ENCODE measurements at regions not wholly inside any gene's neighbourhood (a gene's known extent, or its start where the extent isn't known, plus 50 kb on each side); places are given as distances from the start of the nearest gene placed in this dataset.

DNA sequence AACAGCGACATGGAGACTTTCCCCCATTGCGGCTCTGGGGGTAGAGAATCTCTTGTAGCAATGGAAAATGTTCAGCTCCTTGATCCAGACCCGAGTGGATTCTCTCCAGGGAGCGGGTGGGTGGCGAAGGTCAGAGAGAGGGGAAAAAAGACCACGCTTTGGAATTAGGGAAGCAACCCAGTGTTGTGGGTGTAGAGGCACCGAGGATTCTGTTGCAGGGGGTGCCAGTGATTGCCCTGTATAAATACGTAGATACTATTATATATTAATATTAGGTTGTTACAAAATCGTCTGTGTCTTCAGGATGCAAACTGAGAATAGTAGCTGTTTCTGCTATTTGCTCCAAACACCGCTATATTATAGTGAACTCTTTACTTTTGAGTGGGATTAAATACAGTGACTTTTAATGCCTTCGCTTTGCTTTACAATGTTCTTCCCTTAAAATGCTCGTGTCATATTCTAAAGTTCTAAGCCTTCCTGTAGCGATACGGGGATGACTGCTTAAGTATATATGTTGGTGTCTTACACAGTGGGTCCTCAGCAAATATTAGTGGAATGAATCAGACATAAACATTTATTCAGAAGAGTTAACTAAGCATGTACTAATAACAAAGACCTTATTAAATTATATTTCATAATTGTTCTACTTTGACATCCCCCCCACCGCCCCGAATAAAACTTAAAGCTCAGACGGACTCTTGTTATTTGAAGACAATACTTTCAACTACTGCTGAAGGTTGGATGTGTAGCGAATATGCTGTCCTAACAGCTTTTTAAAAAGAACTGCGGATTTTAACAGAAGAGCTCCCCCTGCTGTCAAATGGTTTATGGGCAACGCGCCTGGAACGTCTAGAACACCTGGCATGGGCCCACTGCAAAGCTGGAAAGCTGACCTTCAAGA, 136.4 kb upstream of the KRAS start (continued):
- TF ChIP-seq ZNF10 (tag by site-specific recombination; IDR thresholded peaks at IDR 0.05) (peak; percentile 67; the same call in 1 of the 2 replicates), ZNF416 (tag by site-specific recombination; IDR thresholded peaks at IDR 0.05) (no peak), ZNF311 (tag by site-specific recombination; IDR thresholded peaks at IDR 0.05; ENCODE audit: borderline replicate concordance) (no peak), BCL11A (tag by site-specific recombination; IDR thresholded peaks at IDR 0.05; ENCODE audit: low read depth) (no peak), FEZF1 (tag by site-specific recombination; IDR thresholded peaks at IDR 0.05) (no peak), ZNF239 (tag by site-specific recombination; IDR thresholded peaks at IDR 0.05) (no peak), ZNF404 (tag by site-specific recombination; IDR thresholded peaks at IDR 0.05) (no peak), ZFHX2 (tag by site-specific recombination; conservative IDR thresholded peaks at IDR 0.05) (no peak), PRDM1 (tag by site-specific recombination; IDR thresholded peaks at IDR 0.05) (no peak; the same call in 1 of the 2 replicates), SP7 (tag by site-specific recombination; IDR thresholded peaks at IDR 0.05) (peak; percentile 23; the same call in 1 of the 2 replicates), ZNF548 (tag by site-specific recombination; IDR thresholded peaks at IDR 0.05) (no peak), ZNF221 (tag by site-specific recombination; IDR thresholded peaks at IDR 0.05; ENCODE audit: borderline replicate concordance) (no peak), SCRT2 (tag by site-specific recombination; IDR thresholded peaks at IDR 0.05) (no peak), HOXD13 (CRISPR knock-in tag; IDR thresholded peaks at IDR 0.05; ENCODE audit: borderline replicate concordance) (no peak), ZNF654 (tag by site-specific recombination; IDR thresholded peaks at IDR 0.05; ENCODE audit: low read depth) (peak; percentile 96), ZNF23 (tag by site-specific recombination; IDR thresholded peaks at IDR 0.05; ENCODE audit: borderline replicate concordance) (no peak), GFI1B (tag by site-specific recombination; IDR thresholded peaks at IDR 0.05) (no peak), MYNN (tag by site-specific recombination; IDR thresholded peaks at IDR 0.05; ENCODE audit: borderline replicate concordance) (no peak), ZFP37 (tag by site-specific recombination; IDR thresholded peaks at IDR 0.05) (no peak; the same call in 1 of the 2 replicates), YY2 (tag by site-specific recombination; IDR thresholded peaks at IDR 0.05) (no peak), ZNF24 (tag by site-specific recombination; IDR thresholded peaks at IDR 0.05) (no peak), ZBTB20 (tag by site-specific recombination; IDR thresholded peaks at IDR 0.05) (no peak), KLF16 (tag by site-specific recombination; IDR thresholded peaks at IDR 0.05) (no peak), ZNF549 (tag by site-specific recombination; IDR thresholded peaks at IDR 0.05) (no peak), ZEB2 (tag by site-specific recombination; IDR thresholded peaks at IDR 0.05) (peak; percentile 53; the same call in 1 of the 2 replicates)
- TF ChIP-seq, protein P1, sequence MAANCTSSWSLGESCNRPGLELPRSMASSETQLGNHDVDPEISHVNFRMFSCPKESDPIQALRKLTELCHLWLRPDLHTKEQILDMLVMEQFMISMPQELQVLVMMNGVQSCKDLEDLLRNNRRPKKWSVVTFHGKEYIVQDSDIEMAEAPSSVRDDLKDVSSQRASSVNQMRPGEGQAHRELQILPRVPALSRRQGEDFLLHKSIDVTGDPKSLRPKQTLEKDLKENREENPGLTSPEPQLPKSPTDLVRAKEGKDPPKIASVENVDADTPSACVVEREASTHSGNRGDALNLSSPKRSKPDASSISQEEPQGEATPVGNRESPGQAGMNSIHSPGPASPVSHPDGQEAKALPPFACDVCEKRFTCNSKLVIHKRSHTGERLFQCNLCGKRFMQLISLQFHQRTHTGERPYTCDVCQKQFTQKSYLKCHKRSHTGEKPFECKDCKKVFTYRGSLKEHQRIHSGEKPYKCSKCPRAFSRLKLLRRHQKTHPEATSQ (tag by site-specific recombination; IDR thresholded peaks at IDR 0.05) = no peak
- TF ChIP-seq, protein P2, sequence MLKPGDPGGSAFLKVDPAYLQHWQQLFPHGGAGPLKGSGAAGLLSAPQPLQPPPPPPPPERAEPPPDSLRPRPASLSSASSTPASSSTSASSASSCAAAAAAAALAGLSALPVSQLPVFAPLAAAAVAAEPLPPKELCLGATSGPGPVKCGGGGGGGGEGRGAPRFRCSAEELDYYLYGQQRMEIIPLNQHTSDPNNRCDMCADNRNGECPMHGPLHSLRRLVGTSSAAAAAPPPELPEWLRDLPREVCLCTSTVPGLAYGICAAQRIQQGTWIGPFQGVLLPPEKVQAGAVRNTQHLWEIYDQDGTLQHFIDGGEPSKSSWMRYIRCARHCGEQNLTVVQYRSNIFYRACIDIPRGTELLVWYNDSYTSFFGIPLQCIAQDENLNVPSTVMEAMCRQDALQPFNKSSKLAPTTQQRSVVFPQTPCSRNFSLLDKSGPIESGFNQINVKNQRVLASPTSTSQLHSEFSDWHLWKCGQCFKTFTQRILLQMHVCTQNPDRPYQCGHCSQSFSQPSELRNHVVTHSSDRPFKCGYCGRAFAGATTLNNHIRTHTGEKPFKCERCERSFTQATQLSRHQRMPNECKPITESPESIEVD (tag by site-specific recombination; IDR thresholded peaks at IDR 0.05) = no peak
- TF ChIP-seq, protein P3, sequence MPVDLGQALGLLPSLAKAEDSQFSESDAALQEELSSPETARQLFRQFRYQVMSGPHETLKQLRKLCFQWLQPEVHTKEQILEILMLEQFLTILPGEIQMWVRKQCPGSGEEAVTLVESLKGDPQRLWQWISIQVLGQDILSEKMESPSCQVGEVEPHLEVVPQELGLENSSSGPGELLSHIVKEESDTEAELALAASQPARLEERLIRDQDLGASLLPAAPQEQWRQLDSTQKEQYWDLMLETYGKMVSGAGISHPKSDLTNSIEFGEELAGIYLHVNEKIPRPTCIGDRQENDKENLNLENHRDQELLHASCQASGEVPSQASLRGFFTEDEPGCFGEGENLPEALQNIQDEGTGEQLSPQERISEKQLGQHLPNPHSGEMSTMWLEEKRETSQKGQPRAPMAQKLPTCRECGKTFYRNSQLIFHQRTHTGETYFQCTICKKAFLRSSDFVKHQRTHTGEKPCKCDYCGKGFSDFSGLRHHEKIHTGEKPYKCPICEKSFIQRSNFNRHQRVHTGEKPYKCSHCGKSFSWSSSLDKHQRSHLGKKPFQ (tag by site-specific recombination; IDR thresholded peaks at IDR 0.05) = no peak
- TF ChIP-seq, protein P4, sequence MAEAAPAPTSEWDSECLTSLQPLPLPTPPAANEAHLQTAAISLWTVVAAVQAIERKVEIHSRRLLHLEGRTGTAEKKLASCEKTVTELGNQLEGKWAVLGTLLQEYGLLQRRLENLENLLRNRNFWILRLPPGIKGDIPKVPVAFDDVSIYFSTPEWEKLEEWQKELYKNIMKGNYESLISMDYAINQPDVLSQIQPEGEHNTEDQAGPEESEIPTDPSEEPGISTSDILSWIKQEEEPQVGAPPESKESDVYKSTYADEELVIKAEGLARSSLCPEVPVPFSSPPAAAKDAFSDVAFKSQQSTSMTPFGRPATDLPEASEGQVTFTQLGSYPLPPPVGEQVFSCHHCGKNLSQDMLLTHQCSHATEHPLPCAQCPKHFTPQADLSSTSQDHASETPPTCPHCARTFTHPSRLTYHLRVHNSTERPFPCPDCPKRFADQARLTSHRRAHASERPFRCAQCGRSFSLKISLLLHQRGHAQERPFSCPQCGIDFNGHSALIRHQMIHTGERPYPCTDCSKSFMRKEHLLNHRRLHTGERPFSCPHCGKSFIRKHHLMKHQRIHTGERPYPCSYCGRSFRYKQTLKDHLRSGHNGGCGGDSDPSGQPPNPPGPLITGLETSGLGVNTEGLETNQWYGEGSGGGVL (tag by site-specific recombination; IDR thresholded peaks at IDR 0.05) = no peak
- TF ChIP-seq, protein P5, sequence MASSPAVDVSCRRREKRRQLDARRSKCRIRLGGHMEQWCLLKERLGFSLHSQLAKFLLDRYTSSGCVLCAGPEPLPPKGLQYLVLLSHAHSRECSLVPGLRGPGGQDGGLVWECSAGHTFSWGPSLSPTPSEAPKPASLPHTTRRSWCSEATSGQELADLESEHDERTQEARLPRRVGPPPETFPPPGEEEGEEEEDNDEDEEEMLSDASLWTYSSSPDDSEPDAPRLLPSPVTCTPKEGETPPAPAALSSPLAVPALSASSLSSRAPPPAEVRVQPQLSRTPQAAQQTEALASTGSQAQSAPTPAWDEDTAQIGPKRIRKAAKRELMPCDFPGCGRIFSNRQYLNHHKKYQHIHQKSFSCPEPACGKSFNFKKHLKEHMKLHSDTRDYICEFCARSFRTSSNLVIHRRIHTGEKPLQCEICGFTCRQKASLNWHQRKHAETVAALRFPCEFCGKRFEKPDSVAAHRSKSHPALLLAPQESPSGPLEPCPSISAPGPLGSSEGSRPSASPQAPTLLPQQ (tag by site-specific recombination; IDR thresholded peaks at IDR 0.05) = peak; percentile 93
- TF ChIP-seq, protein P6, sequence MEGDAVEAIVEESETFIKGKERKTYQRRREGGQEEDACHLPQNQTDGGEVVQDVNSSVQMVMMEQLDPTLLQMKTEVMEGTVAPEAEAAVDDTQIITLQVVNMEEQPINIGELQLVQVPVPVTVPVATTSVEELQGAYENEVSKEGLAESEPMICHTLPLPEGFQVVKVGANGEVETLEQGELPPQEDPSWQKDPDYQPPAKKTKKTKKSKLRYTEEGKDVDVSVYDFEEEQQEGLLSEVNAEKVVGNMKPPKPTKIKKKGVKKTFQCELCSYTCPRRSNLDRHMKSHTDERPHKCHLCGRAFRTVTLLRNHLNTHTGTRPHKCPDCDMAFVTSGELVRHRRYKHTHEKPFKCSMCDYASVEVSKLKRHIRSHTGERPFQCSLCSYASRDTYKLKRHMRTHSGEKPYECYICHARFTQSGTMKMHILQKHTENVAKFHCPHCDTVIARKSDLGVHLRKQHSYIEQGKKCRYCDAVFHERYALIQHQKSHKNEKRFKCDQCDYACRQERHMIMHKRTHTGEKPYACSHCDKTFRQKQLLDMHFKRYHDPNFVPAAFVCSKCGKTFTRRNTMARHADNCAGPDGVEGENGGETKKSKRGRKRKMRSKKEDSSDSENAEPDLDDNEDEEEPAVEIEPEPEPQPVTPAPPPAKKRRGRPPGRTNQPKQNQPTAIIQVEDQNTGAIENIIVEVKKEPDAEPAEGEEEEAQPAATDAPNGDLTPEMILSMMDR (tag by site-specific recombination; IDR thresholded peaks at IDR 0.05) = peak; percentile 68
